BE2C (cell line): ENCODE measurements at regions not wholly inside any gene's neighbourhood (a gene's known extent, or its start where the extent isn't known, plus 50 kb on each side); places are given as distances from the start of the nearest gene placed in this dataset.
A peak's percentile ranks its signal among the peaks of the same experiment; 100 is the strongest.

Experiments used
- DNase-seq: peaks from one replicate; pipeline ENCODE4 v3.0.0-alpha.2; 2020
- H3K27me3 ChIP-seq: fragments of 250-450 bp; sonication (Bioruptor Pico); 2 replicates; pipeline ENCODE4 v1.5.1; 2020; ENCODE audit warnings: mild to moderate bottlenecking
- H3K36me3 ChIP-seq: fragments of 250-450 bp; sonication (Bioruptor Pico); 2 replicates; pipeline ENCODE4 v1.5.1; 2020; ENCODE audit warnings: mild to moderate bottlenecking
- H3K4me1 ChIP-seq: fragments of 250-450 bp; sonication (Bioruptor Pico); 2 replicates; pipeline ENCODE4 v1.5.1; 2020
- H3K4me3 ChIP-seq: 2 replicates; pipeline ENCODE4 v1.5.1; 2011; ENCODE audit warnings: low read depth, low read length
- H3K9me3 ChIP-seq: fragments of 250-450 bp; sonication (Bioruptor Pico); 2 replicates; pipeline ENCODE4 v1.5.1; 2020
- TF ChIP-seq, protein P1 (sequence below): IDR thresholded peaks from 2 replicates; pipeline ENCODE4 v1.5.1; 2012; ENCODE audit warnings: mild to moderate bottlenecking, low read depth, low read length

DNA sequence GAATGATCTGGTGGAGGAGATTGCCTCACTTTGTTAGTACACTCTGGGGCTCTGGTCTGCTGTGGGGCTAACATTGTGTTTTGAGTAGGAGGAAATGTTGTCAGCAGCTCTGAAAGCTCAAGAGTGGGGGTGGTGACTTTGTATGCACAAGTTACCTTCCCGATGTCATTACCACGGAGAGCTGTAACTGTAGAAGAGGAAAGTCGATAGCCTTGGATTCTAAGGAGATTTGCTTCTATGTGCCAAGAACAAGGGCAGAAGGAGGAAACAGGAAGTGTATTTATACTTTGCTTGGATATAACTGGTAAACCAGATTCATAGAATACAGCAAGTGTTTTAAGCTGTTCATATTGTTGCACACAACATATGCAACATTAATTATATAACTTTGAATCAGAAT, 196.1 kb downstream of the AMY1C start:
- Histone ChIP-seq H3K36me3 (no peaks in the 10 kb centered on the region), H3K4me1 (peaks cover 10% of the 10 kb centered on the region), H3K27me3 (no peaks in the 10 kb centered on the region), H3K4me3 (no peak overlapping the region), H3K9me3 (no peaks in the 10 kb centered on the region)
- no peak for DNase-seq
- TF ChIP-seq, protein P1, sequence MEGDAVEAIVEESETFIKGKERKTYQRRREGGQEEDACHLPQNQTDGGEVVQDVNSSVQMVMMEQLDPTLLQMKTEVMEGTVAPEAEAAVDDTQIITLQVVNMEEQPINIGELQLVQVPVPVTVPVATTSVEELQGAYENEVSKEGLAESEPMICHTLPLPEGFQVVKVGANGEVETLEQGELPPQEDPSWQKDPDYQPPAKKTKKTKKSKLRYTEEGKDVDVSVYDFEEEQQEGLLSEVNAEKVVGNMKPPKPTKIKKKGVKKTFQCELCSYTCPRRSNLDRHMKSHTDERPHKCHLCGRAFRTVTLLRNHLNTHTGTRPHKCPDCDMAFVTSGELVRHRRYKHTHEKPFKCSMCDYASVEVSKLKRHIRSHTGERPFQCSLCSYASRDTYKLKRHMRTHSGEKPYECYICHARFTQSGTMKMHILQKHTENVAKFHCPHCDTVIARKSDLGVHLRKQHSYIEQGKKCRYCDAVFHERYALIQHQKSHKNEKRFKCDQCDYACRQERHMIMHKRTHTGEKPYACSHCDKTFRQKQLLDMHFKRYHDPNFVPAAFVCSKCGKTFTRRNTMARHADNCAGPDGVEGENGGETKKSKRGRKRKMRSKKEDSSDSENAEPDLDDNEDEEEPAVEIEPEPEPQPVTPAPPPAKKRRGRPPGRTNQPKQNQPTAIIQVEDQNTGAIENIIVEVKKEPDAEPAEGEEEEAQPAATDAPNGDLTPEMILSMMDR, result no peak

DNA sequence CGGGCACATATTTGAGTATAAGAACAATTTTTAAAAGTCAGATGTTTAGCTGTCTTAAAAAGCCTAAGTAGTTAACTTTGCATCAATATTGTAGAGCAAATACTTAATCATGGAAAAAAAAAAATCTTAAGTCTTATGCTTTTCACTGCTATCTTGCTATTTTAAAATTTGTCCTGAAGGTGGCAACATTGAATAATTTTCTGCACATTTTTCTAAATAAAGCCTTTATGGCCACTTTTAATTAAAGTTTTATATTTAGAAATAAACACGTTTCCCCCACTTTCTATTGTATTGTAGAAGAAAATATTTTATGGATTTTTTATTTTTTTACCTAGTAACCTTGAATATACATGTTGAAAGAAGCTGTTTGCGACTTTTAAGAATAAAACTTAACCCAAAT, 198.8 kb downstream of the AMY1C start:
- Histone ChIP-seq H3K36me3 (no peaks in the 10 kb centered on the region), H3K27me3 (no peaks in the 10 kb centered on the region), H3K9me3 (no peaks in the 10 kb centered on the region), H3K4me3 (no peak overlapping the region), H3K4me1 (peaks cover 10% of the 10 kb centered on the region)
- TF ChIP-seq, protein P1, result peak; percentile 32; the same call in 1 of the 2 replicates
- no peak for DNase-seq

DNA sequence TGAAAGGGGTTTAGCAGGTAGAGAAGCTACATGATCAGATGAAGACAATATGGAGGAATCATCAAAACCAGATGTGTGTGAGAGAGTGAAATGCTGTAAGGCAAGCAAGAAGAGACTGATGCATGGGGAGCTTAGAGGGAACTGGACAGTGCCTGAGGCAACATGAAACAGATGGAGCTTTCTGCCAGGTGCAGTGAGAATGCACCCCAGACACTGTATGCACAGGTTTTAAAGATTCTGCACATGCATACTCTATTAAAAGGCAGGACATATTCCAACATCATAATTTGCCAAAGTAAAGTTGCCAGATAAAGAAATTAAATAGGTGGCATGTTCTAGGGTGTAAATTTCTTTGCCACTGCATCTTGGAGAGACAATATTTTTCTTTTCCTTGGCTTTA, 200.1 kb downstream of the AMY1C start:
- TF ChIP-seq, protein P1, result no peak
- Histone ChIP-seq H3K36me3 (no peaks in the 10 kb centered on the region), H3K27me3 (no peaks in the 10 kb centered on the region), H3K4me3 (no peak overlapping the region), H3K9me3 (no peaks in the 10 kb centered on the region), H3K4me1 (peaks cover 10% of the 10 kb centered on the region)
- peak; percentile 75 for DNase-seq

DNA sequence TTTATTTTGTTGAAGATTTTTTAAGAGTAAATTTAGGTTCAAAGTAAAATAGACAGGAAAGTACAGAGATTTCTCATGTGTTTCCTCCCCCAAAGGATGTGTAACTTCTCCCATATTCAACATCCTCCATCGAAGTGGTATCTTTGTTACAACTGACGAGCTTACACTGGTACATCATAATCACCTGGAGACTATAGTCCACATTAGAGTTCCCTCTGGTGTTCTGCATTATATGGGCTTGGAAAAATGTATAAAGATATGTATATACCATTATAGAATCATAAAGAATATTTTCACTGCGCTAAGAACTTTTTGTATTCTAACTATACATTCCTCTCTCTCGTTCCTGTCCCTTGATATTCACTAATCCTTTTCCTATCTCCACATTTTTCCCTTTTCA, 203.7 kb downstream of the AMY1C start:
- TF ChIP-seq, protein P1, result peak; percentile 53
- peaks cover 10% of the 10 kb centered on the region for H3K4me1 ChIP-seq
- DNase-seq, result no peak
- no peak overlapping the region for H3K4me3 ChIP-seq
- H3K36me3 ChIP-seq, result no peaks in the 10 kb centered on the region
- no peaks in the 10 kb centered on the region for H3K9me3 ChIP-seq
- no peaks in the 10 kb centered on the region for H3K27me3 ChIP-seq

DNA sequence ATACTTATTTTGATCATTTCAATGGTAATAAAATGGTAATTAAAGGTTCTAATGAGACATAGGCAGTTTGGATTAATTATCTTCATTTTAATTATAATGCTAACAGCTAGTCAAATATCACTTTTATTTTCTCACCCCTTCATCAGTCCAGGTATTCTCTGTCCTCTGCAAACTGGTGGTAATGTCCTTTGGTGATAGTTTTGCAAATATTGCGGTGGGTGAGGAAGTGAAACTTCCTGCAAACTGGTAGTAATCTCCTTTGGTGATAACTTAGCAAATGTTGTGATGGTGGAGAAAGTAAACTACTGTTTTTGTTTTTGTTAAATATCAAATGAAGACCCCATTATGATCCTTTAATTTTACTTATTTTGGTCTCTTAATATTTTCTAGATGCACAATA, 209.0 kb downstream of the AMY1C start:
- Histone ChIP-seq H3K4me3 (no peak overlapping the region), H3K4me1 (no peaks in the 10 kb centered on the region), H3K36me3 (no peaks in the 10 kb centered on the region), H3K9me3 (no peaks in the 10 kb centered on the region; the same call in 1 of the 2 replicates), H3K27me3 (no peaks in the 10 kb centered on the region)
- no peak for DNase-seq
- TF ChIP-seq, protein P1, result no peak

DNA sequence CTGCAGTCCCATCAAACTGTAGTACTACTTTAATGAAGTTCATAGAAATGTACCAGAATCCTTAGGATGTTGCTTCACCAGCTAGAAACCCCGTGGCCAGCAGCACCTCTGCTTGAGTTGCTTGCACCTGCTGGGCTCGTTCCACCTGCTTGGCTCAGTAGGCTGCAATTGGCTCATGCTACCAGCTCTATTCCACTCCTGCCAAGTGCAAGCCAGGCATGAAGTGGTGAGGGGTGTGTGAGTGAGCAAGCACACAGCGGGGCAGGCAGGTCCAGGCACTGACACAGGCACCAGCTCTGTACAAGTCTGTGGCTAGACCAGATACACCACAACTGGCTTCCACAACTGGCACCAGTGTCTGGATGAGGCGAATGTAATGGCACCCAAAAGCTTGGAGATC, 209.9 kb downstream of the AMY1C start:
- TF ChIP-seq, protein P1, result no peak

More for the DNA sequence above, 209.9 kb downstream of the AMY1C start:
- Histone ChIP-seq H3K9me3 (no peaks in the 10 kb centered on the region; the same call in 1 of the 2 replicates), H3K4me1 (no peaks in the 10 kb centered on the region), H3K27me3 (no peaks in the 10 kb centered on the region), H3K36me3 (no peaks in the 10 kb centered on the region), H3K4me3 (no peak overlapping the region)
- no peak for DNase-seq
